ENCODE measurements at regions not wholly inside any gene's neighbourhood (a gene's known extent, or its start where the extent isn't known, plus 50 kb on each side); places are given as distances from the start of the nearest gene placed in this dataset.

- no peak for DNase-seq
- H3K27me3 ChIP-seq (replicated peaks; ENCODE audit: insufficient read depth, low read length): no peaks in the 10 kb centered on the region
- H3K36me3 ChIP-seq (replicated peaks; ENCODE audit: insufficient read depth, low read length): no peaks in the 10 kb centered on the region
- no peaks in the 10 kb centered on the region for H3K9me2 ChIP-seq (replicated peaks; ENCODE audit: insufficient read depth, low read length)
- no peak overlapping the region for H3K27ac ChIP-seq (ENCODE audit: low read length)
- no peak overlapping the region for H3K9ac ChIP-seq (ENCODE audit: low read length)
- no peaks in the 10 kb centered on the region for H3K79me2 ChIP-seq (ENCODE audit: low read length)
- no peaks in the 10 kb centered on the region for H3F3A ChIP-seq (ENCODE audit: insufficient read depth, low read length)
- TF ChIP-seq CTCF (IDR thresholded peaks at IDR 0.05; ENCODE audit: low read length) (no peak), EZH2 (optimal IDR thresholded peaks at IDR 0.05; ENCODE audit: low read depth, low read length) (no peak), EZH2phosphoT487 (IDR thresholded peaks at IDR 0.05; ENCODE audit: low read length) (no peak)
- H3K4me2 ChIP-seq (ENCODE audit: low read depth, low read length): no peak overlapping the region
- no peak overlapping the region for H3K4me3 ChIP-seq (ENCODE audit: low read length)
- H3K9me3 ChIP-seq (replicated peaks; ENCODE audit: insufficient read depth, low read length): no peaks in the 10 kb centered on the region
- H4K20me1 ChIP-seq (ENCODE audit: insufficient read depth, low read length): no peaks in the 10 kb centered on the region
- H3K4me1 ChIP-seq (ENCODE audit: low read length): no peaks in the 10 kb centered on the region
- H2AFZ ChIP-seq (ENCODE audit: low read length): no peak overlapping the region
These were observed 103.4 kb upstream of the MDFIC start for GRCh38 chr7:114818501-114818900.

GRCh38 chr7:114819616-114820362 lies 102.1 kb upstream of the MDFIC start:
- Histone ChIP-seq H3K4me2 (ENCODE audit: low read depth, low read length) (no peak overlapping the region), H3K9ac (ENCODE audit: low read length) (no peak overlapping the region), H4K20me1 (ENCODE audit: insufficient read depth, low read length) (no peaks in the 10 kb centered on the region), H3K27me3 (replicated peaks; ENCODE audit: insufficient read depth, low read length) (no peaks in the 10 kb centered on the region), H2AFZ (ENCODE audit: low read length) (no peak overlapping the region), H3F3A (ENCODE audit: insufficient read depth, low read length) (no peaks in the 10 kb centered on the region), H3K4me3 (ENCODE audit: low read length) (no peak overlapping the region), H3K36me3 (replicated peaks; ENCODE audit: insufficient read depth, low read length) (no peaks in the 10 kb centered on the region), H3K4me1 (ENCODE audit: low read length) (no peaks in the 10 kb centered on the region), H3K9me2 (replicated peaks; ENCODE audit: insufficient read depth, low read length) (no peaks in the 10 kb centered on the region), H3K27ac (ENCODE audit: low read length) (no peak overlapping the region), H3K9me3 (replicated peaks; ENCODE audit: insufficient read depth, low read length) (no peaks in the 10 kb centered on the region), H3K79me2 (ENCODE audit: low read length) (no peaks in the 10 kb centered on the region)
- TF ChIP-seq EZH2 (optimal IDR thresholded peaks at IDR 0.05; ENCODE audit: low read depth, low read length) (no peak), CTCF (IDR thresholded peaks at IDR 0.05; ENCODE audit: low read length) (no peak), EZH2phosphoT487 (IDR thresholded peaks at IDR 0.05; ENCODE audit: low read length) (no peak)
- no peak for DNase-seq

GRCh38 chr7:114821030-114821900 lies 100.6 kb upstream of the MDFIC start:
- Histone ChIP-seq H3K36me3 (replicated peaks; ENCODE audit: insufficient read depth, low read length) (no peaks in the 10 kb centered on the region), H3K4me3 (ENCODE audit: low read length) (no peak overlapping the region), H2AFZ (ENCODE audit: low read length) (no peak overlapping the region), H3F3A (ENCODE audit: insufficient read depth, low read length) (no peaks in the 10 kb centered on the region), H3K27ac (ENCODE audit: low read length) (no peak overlapping the region), H3K9me3 (replicated peaks; ENCODE audit: insufficient read depth, low read length) (no peaks in the 10 kb centered on the region), H3K9me2 (replicated peaks; ENCODE audit: insufficient read depth, low read length) (no peaks in the 10 kb centered on the region), H3K27me3 (replicated peaks; ENCODE audit: insufficient read depth, low read length) (no peaks in the 10 kb centered on the region), H3K9ac (ENCODE audit: low read length) (no peak overlapping the region), H3K79me2 (ENCODE audit: low read length) (no peaks in the 10 kb centered on the region), H3K4me2 (ENCODE audit: low read depth, low read length) (no peak overlapping the region), H3K4me1 (ENCODE audit: low read length) (no peaks in the 10 kb centered on the region), H4K20me1 (ENCODE audit: insufficient read depth, low read length) (no peaks in the 10 kb centered on the region)
- DNase-seq: no peak
- no peak for TF ChIP-seq EZH2phosphoT487 (IDR thresholded peaks at IDR 0.05; ENCODE audit: low read length)
- TF ChIP-seq CTCF (IDR thresholded peaks at IDR 0.05; ENCODE audit: low read length): no peak
- no peak for TF ChIP-seq EZH2 (optimal IDR thresholded peaks at IDR 0.05; ENCODE audit: low read depth, low read length)
